Daoy (cell line): ENCODE measurements at regions not wholly inside any gene's neighbourhood (a gene's known extent, or its start where the extent isn't known, plus 50 kb on each side); places are given as distances from the start of the nearest gene placed in this dataset.
A peak's percentile ranks its signal among the peaks of the same experiment; 100 is the strongest.
"Not testable (repeated sequence)": the region's sequence is repeated elsewhere in the genome, so short reads cannot be mapped to it uniquely, and the experiment has no call there.

Experiments used
- DNase-seq: peaks from one replicate; pipeline ENCODE4 v3.0.0-alpha.2; 2015; ENCODE audit warnings: low read depth

- DNase-seq: no peak
These were observed 131.1 kb downstream of the GLUL start for GRCh38 chr1:182260516-182260915.

DNA sequence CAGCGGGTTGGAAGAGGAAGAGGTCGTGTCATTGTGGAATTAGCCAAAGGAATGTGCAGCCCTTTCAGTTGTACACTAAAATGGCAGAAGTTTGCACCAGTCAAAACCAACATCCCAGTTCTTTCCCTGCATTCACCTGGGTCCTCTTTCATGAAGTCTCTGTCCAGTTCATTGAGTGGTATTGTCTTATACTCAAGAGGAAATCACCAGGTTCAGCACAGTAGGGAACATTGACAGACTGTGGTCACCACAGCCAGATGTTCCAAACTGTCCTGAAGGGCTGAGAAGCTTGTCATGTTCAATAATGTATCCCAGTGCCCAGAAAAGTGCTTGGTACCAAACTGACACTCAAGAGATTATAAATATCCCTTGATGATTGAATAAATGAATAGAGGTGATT lies 131.6 kb downstream of the GLUL start:
- DNase-seq: no peak

GRCh38 chr1:182259229-182259872 lies 132.2 kb downstream of the GLUL start:
- peak; percentile 64 for DNase-seq

DNA sequence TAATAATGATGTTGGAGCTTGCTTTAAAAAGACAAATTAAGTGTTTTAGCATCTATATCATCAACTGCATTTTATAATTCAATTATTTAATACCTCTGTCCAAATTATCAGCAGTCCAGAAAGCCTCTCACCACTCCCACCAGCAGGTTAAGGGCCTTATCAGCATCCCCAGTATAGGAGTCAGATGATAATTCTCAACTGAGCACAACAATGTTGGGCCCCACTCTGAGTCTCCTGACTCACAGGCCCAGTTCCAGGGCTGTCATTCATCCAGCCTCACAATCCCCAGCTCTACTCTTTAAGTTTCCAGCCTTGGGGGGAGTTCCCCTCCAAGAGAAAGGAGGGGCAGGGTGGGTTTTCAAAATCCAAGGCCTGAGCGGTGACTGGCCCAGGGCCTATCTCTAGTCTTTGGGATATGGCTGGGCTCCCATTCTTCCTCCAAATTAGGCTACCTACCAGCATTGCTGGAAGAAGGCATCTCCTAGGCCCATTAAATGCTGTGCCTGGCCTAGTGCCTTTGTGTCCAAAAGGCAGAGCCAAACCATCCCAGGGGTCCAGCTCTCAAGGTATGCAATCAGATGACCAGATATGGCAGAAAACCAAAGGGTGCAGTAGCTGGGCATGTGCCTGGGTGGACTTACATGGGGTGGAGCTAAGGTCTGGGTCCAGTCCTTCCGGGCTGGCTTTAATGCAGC lies 134.1 kb downstream of the GLUL start:
- no peak for DNase-seq

DNA sequence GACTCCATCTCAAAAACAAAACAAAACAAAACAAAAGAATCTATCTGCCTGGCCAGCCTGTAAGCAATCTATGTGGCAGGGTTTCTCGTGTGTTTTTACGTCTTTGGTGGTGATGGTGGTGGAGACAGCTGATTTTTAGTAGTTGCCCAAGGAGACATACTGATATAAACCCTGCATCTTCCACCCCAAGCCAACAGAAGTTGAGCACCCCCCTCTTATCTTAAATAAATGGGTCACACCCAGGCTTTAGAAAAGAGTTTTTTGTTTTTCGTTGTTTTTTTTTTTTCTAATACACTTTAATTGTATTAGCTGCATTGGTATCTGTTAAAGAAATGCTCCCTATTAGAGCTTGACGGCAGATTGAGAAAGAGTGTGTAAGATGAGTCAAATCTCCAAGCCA lies 134.7 kb downstream of the GLUL start:
- no peak for DNase-seq

DNA sequence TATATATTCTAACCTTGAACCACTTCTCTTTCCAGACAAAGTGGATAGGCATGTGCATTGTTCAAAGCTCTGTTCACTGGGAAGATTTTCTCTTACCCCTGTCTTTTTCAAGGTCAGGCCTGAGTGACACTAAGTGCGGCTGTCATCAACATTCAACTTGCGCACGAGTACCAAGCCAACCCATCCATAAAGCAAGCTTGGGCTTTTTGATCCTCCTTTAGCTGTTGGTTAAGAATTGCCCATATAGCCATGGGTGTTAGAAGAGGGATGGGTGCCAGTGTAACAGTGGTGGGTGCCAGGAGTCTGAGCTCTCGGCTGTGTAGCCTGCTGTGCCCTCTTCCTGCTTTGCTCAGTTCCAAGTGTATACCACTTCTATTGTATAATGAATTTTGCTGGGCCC lies 136.1 kb downstream of the GLUL start:
- no peak for DNase-seq

DNA sequence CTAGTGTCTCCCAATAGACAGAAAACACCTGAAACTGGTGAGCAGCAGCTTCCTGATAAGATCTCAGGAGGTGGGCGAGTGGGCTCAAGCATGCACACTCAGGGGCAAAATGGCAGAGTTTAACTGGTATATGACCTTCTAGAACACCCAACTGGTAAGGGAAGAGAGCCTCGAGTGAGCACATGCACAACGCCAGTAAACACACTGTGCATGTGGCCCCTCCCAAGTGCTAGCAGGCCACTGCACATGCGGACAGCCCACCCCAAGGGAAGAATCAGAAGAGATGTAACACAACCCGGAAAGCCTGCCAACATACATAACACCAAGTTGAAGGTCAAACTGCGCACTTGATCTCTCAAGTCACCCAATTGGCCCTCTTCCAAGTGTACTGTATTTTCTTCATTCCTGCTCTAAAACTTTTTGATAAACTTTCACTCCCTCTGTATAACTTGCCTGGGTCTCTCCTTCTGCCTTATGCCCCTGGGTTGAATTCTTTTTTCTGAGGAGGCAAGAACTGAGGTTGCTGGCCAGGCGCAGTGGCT lies 138.2 kb downstream of the GLUL start:
- DNase-seq: no peak

DNA sequence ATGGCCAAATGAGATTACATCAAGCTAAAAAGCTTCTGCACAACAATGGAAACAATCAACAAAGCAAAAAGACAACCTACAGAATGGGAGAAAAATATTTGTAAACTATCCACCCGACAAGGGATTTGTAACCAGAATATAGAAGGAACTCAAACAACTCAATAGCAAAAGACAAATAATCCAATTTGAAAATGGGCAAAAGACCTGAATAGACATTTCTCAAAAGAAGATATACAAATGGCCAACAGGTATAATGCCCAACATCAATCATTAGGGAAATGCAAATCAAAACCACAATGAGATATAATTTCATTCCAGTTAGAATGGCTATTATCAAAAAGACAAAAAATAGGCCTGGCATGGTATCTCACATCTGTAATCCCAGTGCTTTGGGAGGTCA lies 140.0 kb downstream of the GLUL start:
- DNase-seq: no peak

GRCh38 chr1:182249201-182249676 lies 142.4 kb downstream of the GLUL start:
- no peak for DNase-seq

GRCh38 chr1:182248721-182249120 lies 142.9 kb downstream of the GLUL start:
- DNase-seq: no peak

DNA sequence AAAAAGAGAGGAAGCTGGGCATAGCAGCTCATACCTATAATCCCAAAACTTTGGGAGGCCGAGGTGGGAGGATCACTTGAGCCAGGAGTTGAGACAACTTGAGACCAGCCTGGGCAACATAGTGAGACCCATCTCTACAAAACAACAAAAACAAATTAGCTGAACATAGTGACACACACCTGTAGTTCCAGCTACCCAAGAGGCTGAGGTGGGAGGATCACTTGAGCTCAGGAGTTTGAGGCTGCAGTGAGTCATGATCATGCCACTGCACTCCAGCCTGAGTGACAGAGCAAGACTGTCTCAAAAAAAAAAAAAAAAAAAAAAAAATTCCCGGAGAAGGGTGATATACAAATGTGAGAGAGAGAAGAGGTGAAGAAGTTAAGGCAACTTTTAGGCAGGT lies 143.8 kb downstream of the GLUL start:
- not testable (repeated sequence) for DNase-seq

- DNase-seq: no peak
These were observed 144.8 kb downstream of the GLUL start for GRCh38 chr1:182246783-182247182.

DNA sequence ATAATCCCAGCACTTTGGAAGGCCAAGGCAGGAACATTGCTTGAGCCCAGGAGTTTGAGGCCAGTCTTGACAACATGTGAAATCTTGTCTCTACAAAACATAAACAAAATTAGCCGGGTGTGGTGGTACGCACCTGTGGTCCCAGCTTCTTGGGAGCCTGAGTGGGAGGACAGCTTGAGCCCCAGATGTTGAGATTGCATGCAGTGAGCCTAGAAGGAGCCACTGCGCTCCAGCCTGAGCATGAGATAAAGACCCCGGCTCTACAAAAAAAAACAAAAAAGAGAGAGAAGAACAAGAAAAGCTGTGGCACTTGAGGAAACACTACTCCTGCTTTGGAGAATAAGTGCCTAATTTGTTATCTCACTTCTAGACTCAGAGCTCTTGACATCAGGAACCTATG lies 146.6 kb downstream of the GLUL start:
- no peak for DNase-seq

DNA sequence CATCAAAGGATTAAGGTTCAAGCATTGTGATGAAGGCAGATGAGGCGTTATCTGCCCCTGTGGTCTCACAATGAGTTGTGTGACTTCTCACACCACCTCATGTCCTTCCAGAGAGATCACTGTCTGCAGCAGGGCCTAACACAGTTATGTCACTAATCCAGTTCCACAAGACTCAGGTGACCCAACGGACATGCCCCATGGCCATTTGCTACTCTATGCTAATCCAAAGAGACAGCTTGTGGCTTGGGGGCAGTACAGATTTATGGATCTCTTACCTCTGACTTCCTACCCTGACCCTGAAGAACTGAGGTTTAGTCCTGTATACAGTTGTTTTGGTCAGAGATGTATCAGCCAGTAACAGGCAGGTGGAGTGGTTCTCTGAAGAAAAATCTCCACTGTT lies 147.1 kb downstream of the GLUL start:
- no peak for DNase-seq

DNA sequence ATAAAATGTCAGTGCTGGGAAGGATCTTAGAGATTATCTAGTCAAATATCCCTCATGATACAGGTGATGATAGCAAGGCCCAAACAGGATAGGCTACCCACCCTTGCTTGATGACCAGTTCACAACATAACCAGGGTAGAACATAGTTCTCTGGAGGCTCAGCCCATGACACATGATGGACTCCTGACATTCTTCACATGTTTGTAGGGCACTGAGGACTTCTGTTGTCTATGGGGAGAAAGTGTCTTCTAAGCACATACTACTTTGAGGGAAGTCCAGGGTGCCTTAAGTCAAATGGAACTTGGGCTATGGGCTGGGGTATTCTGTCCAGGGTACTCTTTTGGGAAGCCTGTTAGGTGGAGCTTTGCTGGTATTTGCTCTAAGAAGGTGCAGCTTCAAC lies 148.9 kb downstream of the GLUL start:
- DNase-seq: no peak

DNA sequence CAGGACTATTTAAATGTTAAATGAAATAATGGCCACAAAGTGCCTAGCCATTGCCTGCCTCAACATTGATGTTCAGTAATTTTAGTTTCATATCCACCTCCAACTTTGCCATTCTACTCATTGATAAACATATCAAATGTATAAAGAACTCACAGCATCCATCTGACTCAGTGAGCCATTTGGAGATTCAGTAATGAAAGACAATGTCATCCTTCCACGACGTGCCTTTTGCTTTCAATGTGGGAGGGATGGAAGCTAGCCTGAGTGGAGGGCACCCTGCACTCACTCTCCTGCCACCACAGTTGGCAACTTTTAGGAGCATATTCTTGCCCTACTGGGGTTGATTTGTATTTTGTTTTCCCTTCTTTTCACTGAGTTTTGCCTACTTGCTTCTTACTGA lies 151.5 kb downstream of the GLUL start:
- no peak for DNase-seq

DNA sequence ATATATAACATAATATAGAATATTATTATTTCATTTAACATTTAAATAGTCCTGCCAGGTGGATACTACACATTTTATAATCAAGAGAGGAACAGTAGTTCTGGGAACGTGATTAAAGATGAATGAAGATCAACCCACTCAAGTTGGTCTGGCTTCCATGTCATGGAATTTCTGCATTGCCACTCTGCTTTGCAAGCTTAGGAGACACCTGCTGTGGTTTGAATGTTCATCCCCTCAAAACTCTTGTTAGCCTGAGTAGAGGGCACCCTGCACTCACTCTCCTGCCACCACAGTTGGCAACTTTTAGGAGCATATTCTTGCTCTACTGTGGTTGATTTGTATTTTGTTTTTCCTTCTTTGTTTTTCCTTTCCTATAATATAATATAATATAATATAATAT lies 153.2 kb downstream of the GLUL start:
- DNase-seq: no peak

DNA sequence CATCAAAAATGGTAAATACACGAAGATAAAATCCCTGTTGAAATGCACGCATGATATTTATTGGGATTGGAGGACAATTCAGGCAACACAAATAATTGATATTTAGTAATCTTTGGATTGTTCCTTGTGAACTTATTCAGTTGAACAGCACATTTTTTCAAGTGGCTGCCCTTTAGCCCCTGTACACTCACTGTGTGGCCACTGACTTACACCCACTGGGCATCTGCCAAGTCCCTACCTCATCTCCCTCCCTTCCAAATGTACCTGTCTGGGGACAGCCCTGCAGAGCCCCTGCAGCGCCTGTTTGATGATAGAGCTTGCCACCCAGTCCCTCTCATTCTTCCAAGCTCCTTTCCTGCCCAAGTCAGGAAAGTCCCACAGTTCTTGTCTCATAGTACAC lies 154.3 kb downstream of the GLUL start:
- DNase-seq: no peak

DNA sequence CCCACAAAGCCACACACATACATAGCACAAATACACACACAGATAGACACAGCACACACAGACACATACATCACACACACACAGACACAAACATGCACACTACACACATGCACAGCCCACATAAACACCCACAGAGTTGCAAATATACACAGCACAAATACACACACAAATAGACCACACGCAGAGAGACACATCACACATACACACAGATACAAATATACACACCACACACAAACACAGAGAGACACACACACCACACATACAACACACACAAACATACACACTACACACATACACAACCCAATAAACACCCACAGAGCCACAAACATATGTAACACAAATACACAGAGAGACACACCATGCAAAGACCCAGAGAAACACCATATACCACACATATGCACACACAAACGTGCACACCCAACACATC lies 154.9 kb downstream of the GLUL start:
- no peak for DNase-seq

DNA sequence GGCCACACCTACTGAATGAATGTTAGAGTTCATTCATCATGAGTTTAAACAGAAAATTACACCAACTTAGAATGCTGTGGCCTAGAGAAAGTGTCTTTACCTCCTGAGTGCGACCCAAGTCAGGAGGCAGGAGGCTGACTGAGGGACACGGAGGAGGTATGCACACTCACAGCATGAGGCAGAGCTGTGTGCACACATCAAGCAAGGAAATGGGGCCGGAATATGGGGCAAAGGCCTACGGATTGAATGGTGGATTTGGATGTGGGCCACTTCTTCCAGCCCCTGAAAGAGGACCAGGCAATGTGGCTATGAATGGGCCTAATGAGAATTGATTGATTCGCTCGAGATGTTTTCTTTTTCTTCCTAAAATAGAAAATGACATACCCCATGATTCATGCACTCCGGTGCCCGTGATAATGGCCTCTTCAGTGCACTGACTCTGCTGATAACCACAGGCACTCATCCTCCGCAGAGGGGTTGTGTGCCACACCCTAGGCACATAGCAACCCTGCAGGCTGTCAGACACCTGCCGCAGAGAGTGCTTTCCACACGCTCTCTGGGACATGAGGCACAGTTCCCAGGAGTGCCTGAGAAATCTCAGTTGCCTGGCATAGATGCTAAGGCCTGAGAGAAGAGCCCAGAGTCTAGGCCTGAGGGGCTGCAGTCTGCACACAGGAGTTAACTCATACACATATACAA lies 155.5 kb downstream of the GLUL start:
- DNase-seq: peak; percentile 73

DNA sequence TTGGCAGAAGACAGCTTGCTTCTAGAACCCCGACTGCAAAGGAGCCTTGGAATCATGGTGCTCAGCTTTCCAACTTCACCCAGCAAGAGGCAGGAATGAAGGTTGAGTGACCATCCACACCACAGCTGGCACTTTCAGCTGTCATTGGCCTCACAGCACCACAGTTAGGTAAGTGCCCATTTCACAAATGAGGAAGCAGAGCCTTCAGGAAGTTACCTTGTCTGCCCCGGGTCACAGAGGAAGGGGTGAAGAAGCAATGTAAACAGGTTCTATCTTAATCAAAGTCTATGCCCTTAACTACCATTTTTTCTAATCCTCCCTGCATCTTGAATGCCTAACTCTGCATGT lies 156.0 kb downstream of the GLUL start:
- no peak for DNase-seq

GRCh38 chr1:182229921-182230491 lies 161.6 kb downstream of the GLUL start:
- no peak for DNase-seq

DNA sequence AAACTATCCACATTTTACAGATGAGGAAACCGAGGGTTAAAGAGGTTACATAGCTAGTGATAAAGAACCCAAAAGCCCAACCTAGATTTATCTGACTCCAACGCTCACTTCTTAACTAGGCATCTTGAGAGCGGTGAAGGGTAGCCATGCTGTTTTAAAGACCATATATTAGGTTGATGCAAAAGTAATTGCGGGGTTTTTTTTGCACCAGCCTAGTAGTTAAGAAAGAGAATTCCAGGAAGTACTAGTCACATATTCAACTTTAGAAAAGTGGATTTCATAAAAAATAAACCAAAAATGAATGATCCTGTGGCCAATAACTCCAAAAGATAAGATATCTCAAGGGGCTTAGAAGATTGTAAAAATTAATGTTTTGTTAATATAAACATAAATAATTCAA lies 162.1 kb downstream of the GLUL start:
- no peak for DNase-seq
